Gastroesophageal sphincter (tissue), 4 donors: ENCODE measurements at regions not wholly inside any gene's neighbourhood (a gene's known extent, or its start where the extent isn't known, plus 50 kb on each side); places are given as distances from the start of the nearest gene placed in this dataset.
A peak's percentile ranks its signal among the peaks of the same experiment; 100 is the strongest.
"Not testable (repeated sequence)": the region's sequence is repeated elsewhere in the genome, so short reads cannot be mapped to it uniquely, and the experiment has no call there.

Experiments
- ATAC-seq: fragments of 150-250 bp; one replicate; pipeline ENCODE4 v1.9.1; 2016; ENCODE audit warnings: mild to moderate bottlenecking, moderate library complexity
- H3K27ac ChIP-seq, 4 donors: fragments of 200-600 bp; sonication (generic) in 3 of 4; 1 replicate in 3 of 4; 2 replicates in 1 of 4; pipeline ENCODE4 v1.5.1; 2016 to 2019
- H3K27me3 ChIP-seq: fragments of 200-600 bp; sonication (generic); one replicate; pipeline ENCODE4 v1.5.1; 2019
- H3K36me3 ChIP-seq, 2 donors: fragments of 200-600 bp; sonication (generic); one replicate each; pipeline ENCODE4 v1.5.1; 2019; ENCODE audit warnings: control low read depth in 1 of 2
- H3K4me1 ChIP-seq, 3 donors: fragments of 200-600 bp; sonication (generic); 1 replicate in 2 of 3; 2 replicates in 1 of 3; pipeline ENCODE4 v1.5.1; 2016 to 2019; ENCODE audit warnings: control low read depth in 2 of 3
- H3K4me3 ChIP-seq, 2 donors: fragments of 200-600 bp; sonication (generic); one replicate each; pipeline ENCODE4 v1.5.1; 2019; ENCODE audit warnings: mild to moderate bottlenecking in 1 of 2, moderate library complexity in 1 of 2
- H3K9me3 ChIP-seq, 3 donors: fragments of 200-600 bp; sonication (generic); one replicate each; pipeline ENCODE4 v1.5.1; 2017 to 2019; ENCODE audit warnings: control low read depth in 2 of 3
- WGBS, 2 donors: methylation state at CpG; one replicate each; pipeline ENCODE4 v1.1.5; 2018; ENCODE audit warnings: low coverage in 1 of 2; 5-methylcytosine and 5-hydroxymethylcytosine counted together

DNA sequence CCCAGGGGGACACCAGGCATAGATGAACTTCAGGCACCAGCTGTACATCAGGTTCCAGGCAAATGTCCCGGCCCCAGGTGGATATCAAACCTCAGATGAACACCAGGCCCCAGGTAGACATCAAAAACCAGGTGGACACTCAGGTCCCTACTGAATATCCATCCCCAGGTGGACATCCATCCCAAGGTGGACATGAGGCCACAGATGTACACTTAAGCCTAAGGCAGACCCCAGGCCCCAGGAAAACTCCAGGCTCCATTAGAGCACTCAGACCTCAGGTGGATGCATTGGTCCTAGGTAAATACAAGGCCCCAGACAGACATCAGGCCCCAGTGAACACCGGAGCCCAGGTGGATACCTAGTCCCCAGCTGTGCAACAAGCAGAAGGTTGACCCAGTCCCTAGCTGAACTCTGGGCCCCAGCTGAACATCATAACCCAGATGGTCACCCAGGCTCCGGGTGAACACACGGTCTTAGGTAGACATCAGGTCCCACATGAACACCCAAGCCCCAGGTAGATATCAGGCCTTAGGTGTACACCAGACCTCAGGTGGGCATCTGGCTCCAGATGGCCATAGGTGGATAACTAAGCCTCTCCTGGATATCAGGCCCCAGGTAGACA lies 1484.3 kb upstream of the TPTE start:
- peaks cover 0 to 30% (median 0%) of the 10 kb centered on the region in 3 donors for H3K9me3 ChIP-seq
- not testable (repeated sequence) for H3K27me3 ChIP-seq, H3K4me3 ChIP-seq, H3K36me3 ChIP-seq, H3K4me1 ChIP-seq, H3K27ac ChIP-seq, ATAC-seq
- no CpG with 5 or more reads among the region's 4 CpGs for WGBS, 2 donors

DNA sequence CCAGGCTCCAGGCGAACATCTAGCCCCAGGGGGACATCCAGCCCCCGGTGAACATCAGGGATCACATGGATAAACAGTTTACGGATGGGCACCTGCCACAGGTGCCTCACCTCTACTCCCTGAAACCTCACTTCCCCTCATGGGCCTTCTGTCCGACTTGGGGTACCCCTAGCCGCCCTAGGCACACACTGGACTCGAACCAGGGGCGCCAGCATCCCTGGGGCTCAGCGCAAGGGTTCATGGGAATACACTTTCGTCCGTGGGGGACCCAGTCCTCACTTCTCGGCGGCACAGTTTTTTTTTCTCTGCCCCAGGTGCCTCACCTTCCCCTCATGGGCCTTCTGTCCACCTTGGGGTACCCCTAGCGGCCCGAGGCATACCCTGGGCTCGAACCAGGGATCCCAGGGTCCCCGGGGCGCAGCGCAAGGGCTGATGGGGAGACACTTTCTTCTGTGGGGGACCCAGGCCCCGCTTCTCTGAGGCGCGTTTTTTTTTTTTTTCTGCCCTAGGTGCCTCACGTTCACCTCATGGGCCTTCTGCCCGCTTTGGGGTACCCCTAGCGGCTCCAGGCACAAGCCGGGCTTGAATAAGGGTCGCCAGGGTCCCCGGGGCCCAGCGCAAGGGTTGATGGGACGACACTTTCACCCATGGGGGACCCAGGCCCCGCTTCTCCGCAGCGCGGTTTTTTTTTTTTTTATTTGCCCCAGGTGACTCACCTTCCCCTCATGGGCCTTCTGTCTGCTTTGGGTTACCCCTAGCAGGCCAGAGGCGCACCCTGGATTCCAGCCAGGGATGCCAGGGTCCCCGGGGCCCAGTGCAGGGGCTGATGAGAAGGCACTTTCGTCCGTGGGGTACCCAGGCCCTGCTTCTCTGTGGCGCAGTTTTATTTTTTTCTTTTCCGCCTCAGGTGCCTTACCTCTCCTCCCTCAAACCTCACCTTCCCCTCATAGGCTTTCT lies 1483.5 kb upstream of the TPTE start:
- ATAC-seq, result not testable (repeated sequence)
- WGBS, 2 donors, result 46 to 61% methylated on average over 6 to 8 of the region's 39 CpGs

DNA sequence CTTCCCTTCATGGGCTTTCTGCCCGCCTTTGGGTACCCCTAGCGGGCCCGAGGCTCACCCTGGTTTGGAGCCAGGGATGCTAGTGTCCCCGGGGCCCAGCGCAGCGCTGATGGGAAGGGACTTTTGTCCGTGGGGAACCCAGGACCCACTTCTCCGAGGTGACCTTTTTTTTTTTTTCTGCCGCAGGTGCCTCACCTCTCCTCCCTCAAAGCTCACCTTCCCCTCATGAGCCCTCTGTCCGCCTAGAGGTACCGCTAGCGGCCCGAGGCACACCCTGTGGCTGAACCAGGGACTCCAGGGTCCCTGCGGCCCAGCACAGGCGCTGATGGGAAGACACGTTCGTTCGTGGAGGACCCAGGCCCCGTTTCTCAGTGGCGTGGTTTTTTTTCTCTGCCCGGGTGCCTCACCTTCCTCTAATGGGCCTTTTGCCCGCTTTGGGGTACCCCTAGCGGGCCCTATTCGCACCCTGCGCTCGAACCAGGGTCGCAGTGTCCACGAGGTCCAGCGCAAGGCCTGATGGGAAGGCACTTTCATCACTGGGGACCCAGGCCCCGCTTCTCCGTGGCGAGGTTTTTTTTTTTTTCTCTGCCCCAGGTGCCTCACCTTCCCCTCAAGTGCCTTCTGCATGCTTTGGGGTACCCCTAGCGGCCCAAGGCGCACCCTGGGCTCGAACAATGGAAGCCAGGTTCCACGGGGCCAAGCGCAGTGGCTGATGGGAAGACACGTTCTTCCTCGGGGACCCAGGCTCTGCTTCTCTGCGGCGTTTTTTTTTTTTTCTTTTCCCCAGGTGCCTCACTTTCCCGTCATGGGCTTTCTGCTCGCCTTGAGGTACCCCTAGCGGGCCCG lies 1481.6 kb upstream of the TPTE start:
- peaks cover 0 to 30% (median 0%) of the 10 kb centered on the region in 3 donors for H3K9me3 ChIP-seq
- WGBS, 2 donors, result 53 to 66% methylated on average over 18 to 21 of the region's 45 CpGs
- not testable (repeated sequence) for H3K4me1 ChIP-seq, H3K27me3 ChIP-seq, H3K36me3 ChIP-seq, H3K4me3 ChIP-seq, H3K27ac ChIP-seq
- ATAC-seq, result peak; percentile 10

More for the DNA sequence above, 1483.5 kb upstream of the TPTE start:
- not testable (repeated sequence) for H3K4me1 ChIP-seq, H3K36me3 ChIP-seq, H3K27ac ChIP-seq, H3K27me3 ChIP-seq, H3K4me3 ChIP-seq
- peaks cover 0 to 30% (median 0%) of the 10 kb centered on the region in 3 donors for H3K9me3 ChIP-seq

DNA sequence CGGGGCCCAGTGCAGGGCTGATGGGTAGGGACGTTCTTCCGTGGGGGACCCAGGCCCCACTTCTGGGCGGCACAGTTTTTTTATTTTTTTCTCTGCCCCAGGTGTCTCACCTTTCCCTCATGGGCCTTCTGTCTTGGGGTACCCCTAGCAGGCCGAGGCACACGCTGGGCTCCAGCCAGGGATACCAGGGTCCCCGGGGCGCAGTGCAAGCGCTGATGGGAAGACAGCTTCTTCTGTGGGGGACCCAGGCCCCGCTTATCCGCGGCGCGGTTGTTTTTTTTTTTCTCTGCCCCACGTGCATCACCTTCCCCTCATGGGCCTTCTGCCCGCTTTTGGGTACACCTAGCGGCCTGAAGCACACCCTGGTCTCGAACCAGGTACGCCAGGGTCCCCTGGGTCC lies 1481.0 kb upstream of the TPTE start:
- ATAC-seq, H3K27me3 ChIP-seq, H3K4me3 ChIP-seq, H3K36me3 ChIP-seq, H3K4me1 ChIP-seq, H3K27ac ChIP-seq: not testable (repeated sequence)
- 76 to 83% methylated on average over 2 to 10 of the region's 19 CpGs for WGBS, 2 donors
- peaks cover 0 to 30% (median 0%) of the 10 kb centered on the region in 3 donors for H3K9me3 ChIP-seq

DNA sequence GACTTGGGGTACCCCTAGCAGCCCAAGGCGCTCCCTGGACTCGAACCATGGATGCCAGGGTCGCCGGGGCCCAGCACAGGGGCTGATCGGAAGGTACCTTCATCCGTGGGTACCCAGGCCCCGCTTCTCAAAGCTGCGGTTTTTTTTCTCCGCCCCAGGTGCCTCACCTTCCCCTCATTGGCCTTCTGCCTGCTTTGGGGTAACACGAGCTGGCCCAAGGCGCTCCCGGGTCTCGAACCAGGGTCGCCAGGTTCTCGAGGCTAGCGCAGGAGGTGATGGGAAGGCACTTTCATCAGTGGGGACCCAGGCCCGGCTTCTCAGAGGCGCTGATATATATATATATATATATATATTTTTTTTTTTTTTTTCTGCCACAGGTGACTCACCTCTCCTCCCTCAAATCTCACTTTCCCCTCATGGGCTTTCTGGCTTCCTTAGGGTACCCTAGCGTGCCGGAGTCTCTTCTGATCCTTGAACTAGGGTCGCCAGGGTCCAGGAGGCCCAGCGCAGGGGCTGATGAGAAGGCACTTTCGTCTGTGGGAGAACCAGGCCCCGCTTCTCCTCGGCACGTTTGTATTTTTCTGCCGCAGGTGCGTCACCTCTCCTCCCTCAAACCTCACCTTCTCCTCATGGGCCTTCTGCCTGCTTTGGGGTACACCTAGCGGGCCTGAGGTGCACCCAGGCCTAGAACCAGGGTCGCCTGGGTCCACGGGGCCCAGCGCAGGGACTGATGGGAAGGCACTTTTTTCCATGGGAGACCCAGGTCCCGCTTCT lies 1480.0 kb upstream of the TPTE start:
- H3K9me3 ChIP-seq, result peaks cover 0 to 30% (median 0%) of the 10 kb centered on the region in 3 donors
- no CpG with 5 or more reads among the region's 33 CpGs for WGBS, 2 donors
- not testable (repeated sequence) for H3K36me3 ChIP-seq, H3K4me3 ChIP-seq, H3K27ac ChIP-seq, ATAC-seq, H3K27me3 ChIP-seq, H3K4me1 ChIP-seq

DNA sequence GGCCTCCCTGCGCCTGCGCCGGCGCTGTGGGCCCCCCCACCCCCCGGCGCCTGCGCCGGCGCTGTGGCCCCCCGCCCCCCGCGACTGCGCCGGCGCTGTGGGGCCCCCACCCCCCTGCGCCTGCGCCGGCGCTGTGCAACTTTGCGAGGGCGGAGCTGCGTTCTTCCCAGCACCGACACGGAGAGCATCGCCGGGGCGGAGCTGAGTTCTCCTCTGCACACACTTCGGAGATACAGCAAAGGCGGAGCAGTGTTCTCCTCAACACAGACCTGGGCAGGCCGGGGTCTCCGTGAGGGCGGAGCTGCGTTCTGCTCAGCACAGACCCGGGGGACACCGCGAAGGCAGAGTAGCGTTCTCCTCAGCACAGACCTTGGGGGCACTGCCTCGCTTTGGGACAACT lies 1478.3 kb upstream of the TPTE start:
- not testable (repeated sequence) for H3K4me3 ChIP-seq, ATAC-seq, H3K27ac ChIP-seq, H3K36me3 ChIP-seq, H3K4me1 ChIP-seq, H3K27me3 ChIP-seq
- no CpG with 5 or more reads among the region's 38 CpGs for WGBS, 2 donors
- H3K9me3 ChIP-seq, result peaks cover 0 to 18% (median 0%) of the 10 kb centered on the region in 3 donors

DNA sequence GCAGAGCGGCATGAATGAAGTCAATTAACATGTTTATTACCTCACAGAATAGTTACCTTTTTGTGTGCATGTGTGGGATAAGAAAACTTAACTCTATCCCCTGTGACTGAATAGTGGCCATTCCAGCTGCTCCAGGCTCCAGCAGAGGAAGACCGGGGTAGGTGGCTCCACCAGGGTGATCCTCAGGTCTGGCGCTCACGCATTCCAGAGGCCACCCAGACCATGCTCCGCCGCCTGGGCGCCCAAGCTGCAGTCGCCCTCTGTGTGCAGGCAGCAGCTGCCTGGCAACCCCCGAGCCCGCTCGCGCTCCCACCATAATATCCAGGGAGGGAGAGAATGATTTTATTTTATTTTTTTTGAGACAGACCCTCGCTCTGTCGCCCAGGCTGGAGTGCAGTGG lies 1474.5 kb upstream of the TPTE start:
- no CpG with 5 or more reads among the region's 14 CpGs for WGBS, 2 donors
- not testable (repeated sequence) for H3K27ac ChIP-seq, H3K4me1 ChIP-seq, H3K36me3 ChIP-seq, H3K4me3 ChIP-seq, H3K27me3 ChIP-seq, H3K9me3 ChIP-seq, ATAC-seq

DNA sequence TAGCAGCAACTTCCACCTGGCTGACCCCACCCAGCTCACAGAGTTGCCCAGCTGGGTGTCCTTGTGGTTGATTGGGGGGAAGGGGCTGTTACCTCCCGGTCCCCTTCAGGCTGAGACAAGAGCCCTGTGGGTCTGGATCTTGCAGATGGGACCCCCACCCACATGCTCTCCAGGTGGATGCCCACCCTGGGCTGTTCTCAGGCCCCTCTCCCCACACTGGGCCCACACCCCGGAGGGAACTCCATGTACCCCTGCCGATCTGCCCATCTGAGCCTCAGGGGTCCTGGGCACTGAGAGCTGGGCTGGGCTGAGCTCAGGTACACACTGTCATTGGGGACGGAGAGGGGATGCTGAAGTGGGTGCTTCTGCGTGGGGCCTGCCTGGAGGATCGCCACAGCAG lies 1453.9 kb upstream of the TPTE start:
- not testable (repeated sequence) for H3K27ac ChIP-seq, H3K9me3 ChIP-seq, H3K27me3 ChIP-seq, H3K4me3 ChIP-seq, H3K4me1 ChIP-seq, H3K36me3 ChIP-seq, ATAC-seq
- no CpG with 5 or more reads among the region's 6 CpGs for WGBS, 2 donors

DNA sequence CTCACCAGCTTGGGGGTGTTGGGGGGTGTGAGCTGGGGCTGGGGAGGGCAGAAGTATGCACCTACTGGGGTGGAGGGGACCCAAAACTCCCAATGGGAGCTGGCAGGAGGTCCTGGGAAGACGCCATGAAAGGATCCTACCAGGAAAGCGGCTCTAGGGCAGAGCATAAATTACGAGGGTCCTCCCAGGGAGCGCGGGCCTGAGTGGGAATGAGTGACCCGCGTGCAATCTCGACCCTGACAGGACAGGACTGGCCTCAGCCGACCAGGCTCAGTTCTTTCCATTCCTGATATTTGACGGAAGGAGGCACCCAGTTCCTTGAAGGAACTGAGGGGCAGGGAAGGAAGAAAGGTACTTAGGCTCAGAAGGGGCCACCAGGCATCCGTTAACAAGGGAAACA lies 1452.8 kb upstream of the TPTE start:
- H3K27me3 ChIP-seq, H3K36me3 ChIP-seq, ATAC-seq, H3K9me3 ChIP-seq, H3K4me3 ChIP-seq, H3K27ac ChIP-seq, H3K4me1 ChIP-seq: not testable (repeated sequence)
- 72 to 81% methylated on average over 8 to 10 of the region's 11 CpGs for WGBS, 2 donors
